HCT116 (cell line): ENCODE measurements at regions not wholly inside any gene's neighbourhood (a gene's known extent, or its start where the extent isn't known, plus 50 kb on each side); places are given as distances from the start of the nearest gene placed in this dataset.

ENCODE experiments used
- ATAC-seq: fragments of 200-7000 bp; cut with Tn5 transposase; 2 replicates; pipeline ENCODE4 v1.9.1; 2020; ENCODE audit warnings: mild to moderate bottlenecking, moderate library complexity
- BruUV-seq: library from RNA; stranded (reverse); fragments of 400-500 nt; replicated peaks from 2 replicates; lab custom pipeline; 2021; lab: Mats Ljungman, UMichigan
- CTCF ChIA-PET: fragments of 300-600 bp; sonication (Branson Sonifier 250); formaldehyde crosslinking; loops from one replicate; lab custom pipeline; 2021; ENCODE audit warnings: antibody characterized with exemption; lab: Charles Lee
- POLR2A ChIA-PET: fragments of 300-600, 350-600 bp; sonication (Branson Sonifier 250); formaldehyde crosslinking; loops from one replicate; lab custom pipeline; 2021; ENCODE audit warnings: antibody characterized with exemption; lab: Charles Lee
- RAD21 ChIA-PET, 2 experiments: fragments of 300-600 bp; sonication (Branson Sonifier 250); formaldehyde crosslinking; loops; one replicate each; lab custom pipeline; 2023; ENCODE audit warnings: low total read pairs in 2 of 2; ENCODE audit not compliant: uncharacterized antibody in 2 of 2, unreplicated experiment in 2 of 2, low non-redundant PET in 1 of 2; lab: Charles Lee
- DNase-seq: peaks from one replicate; pipeline ENCODE4 v3.0.0-alpha.2; 2010; ENCODE audit warnings: low read depth, low spot score
- H2AFZ ChIP-seq: fragments of 200-600 bp; shearing (Covaris generic), sonication (generic); 2 replicates; pipeline ENCODE4 v1.6.1; 2017; ENCODE audit warnings: low read depth, mixed run types, mixed read lengths, antibody characterized with exemption, low read length; ENCODE audit not compliant: poor library complexity, severe bottlenecking
- H3K27ac ChIP-seq: 2 replicates; pipeline ENCODE4 v1.5.1; 2012; ENCODE audit warnings: low read depth, low read length
- H3K27me3 ChIP-seq: fragments of 200-600 bp; sonication (generic); 2 replicates; pipeline ENCODE4 v1.6.1; 2016; ENCODE audit warnings: mixed run types, low read length, mixed read lengths; ENCODE audit not compliant: insufficient read depth
- H3K36me3 ChIP-seq, 2 experiments: fragments of 200-500 bp in 1 of 2; fragments of 200-600 bp in 1 of 2; sonication (Bioruptor generic) in 1 of 2; sonication (generic) in 1 of 2; 2 replicates each; pipeline versions ENCODE4 v1.5.1 to v1.6.1; 2014 to 2016; ENCODE audit warnings: low read length in 2 of 2, inconsistent platforms in 1 of 2, mixed read lengths in 1 of 2, mixed run types in 1 of 2; ENCODE audit not compliant: insufficient read depth in 2 of 2, control insufficient read depth in 1 of 2
- H3K4me1 ChIP-seq, 2 experiments: fragments of 200-600 bp in 1 of 2; sonication (generic) in 1 of 2; 2 replicates each; pipeline versions ENCODE4 v1.5.1 to v1.6.1; 2012 to 2017; ENCODE audit warnings: low read length in 2 of 2, inconsistent platforms in 1 of 2, mild to moderate bottlenecking in 1 of 2, mixed read lengths in 1 of 2, mixed run types in 1 of 2, moderate library complexity in 1 of 2; ENCODE audit not compliant: insufficient read depth in 2 of 2, control insufficient read depth in 1 of 2
- H3K4me2 ChIP-seq: fragments of 200-600 bp; sonication (generic); 2 replicates; pipeline ENCODE4 v1.6.1; 2017; ENCODE audit warnings: mixed run types, low read length, mixed read lengths
- H3K4me3 ChIP-seq, 2 experiments: fragments of 200-600 bp in 1 of 2; sonication (generic) in 1 of 2; replicated peaks in 1 of 2; 2 replicates each; pipeline ENCODE4 v1.5.1; 2011 to 2016; ENCODE audit warnings: low read length in 2 of 2, control low read depth in 1 of 2, low read depth in 1 of 2, mild to moderate bottlenecking in 1 of 2, mixed read lengths in 1 of 2, mixed run types in 1 of 2
- H3K79me2 ChIP-seq: fragments of 200-600 bp; sonication (generic); 2 replicates; pipeline ENCODE4 v1.6.1; 2017; ENCODE audit warnings: mild to moderate bottlenecking, mixed run types, low read length, moderate library complexity, mixed read lengths; ENCODE audit not compliant: insufficient read depth
- H3K9ac ChIP-seq: fragments of 200-600 bp; sonication (generic); 2 replicates; pipeline ENCODE4 v1.6.1; 2016; ENCODE audit warnings: low read length, mixed read lengths
- H3K9me2 ChIP-seq: fragments of 200-600 bp; sonication (generic), shearing (Covaris generic); 2 replicates; pipeline ENCODE4 v1.6.1; 2017; ENCODE audit warnings: mixed run types, mild to moderate bottlenecking, moderate library complexity; ENCODE audit not compliant: insufficient read depth
- H3K9me3 ChIP-seq, 2 experiments: fragments of 200-500 bp in 1 of 2; fragments of 200-600 bp in 1 of 2; sonication (Bioruptor generic) in 1 of 2; sonication (generic) in 1 of 2; 2 replicates each; pipeline ENCODE4 v1.6.1; 2014 to 2017; ENCODE audit warnings: low read length in 2 of 2, mixed read lengths in 2 of 2, inconsistent platforms in 1 of 2, low read depth in 1 of 2, mild to moderate bottlenecking in 1 of 2, mixed run types in 1 of 2, moderate library complexity in 1 of 2; ENCODE audit not compliant: control insufficient read depth in 1 of 2, insufficient read depth in 1 of 2
- H4K20me1 ChIP-seq: fragments of 200-600 bp; sonication (generic), shearing (Covaris generic); 2 replicates; pipeline ENCODE4 v1.6.1; 2017; ENCODE audit warnings: mixed run types, mild to moderate bottlenecking, moderate library complexity; ENCODE audit not compliant: insufficient read depth
- CBX3 ChIP-seq: IDR thresholded peaks from 2 replicates; pipeline ENCODE4 v1.6.1; 2012; ENCODE audit warnings: low read depth
- EZH2phosphoT487 ChIP-seq: fragments of 200-600 bp; IDR thresholded peaks from 2 replicates; pipeline ENCODE4 v1.6.1; 2018; ENCODE audit warnings: antibody characterized with exemption, borderline replicate concordance
- RAD21 ChIP-seq: IDR thresholded peaks from 2 replicates; pipeline ENCODE4 v1.6.1; 2012; ENCODE audit warnings: low read depth, mild to moderate bottlenecking
- SP1 ChIP-seq: IDR thresholded peaks from 2 replicates; pipeline ENCODE4 v1.6.1; 2012; ENCODE audit warnings: low read depth
- TCF7L2 ChIP-seq: IDR thresholded peaks from 2 replicates; pipeline ENCODE4 v1.7.0; 2011; ENCODE audit warnings: borderline replicate concordance, inconsistent platforms; ENCODE audit not compliant: insufficient read depth, insufficient read length; ENCODE audit errors: extremely low read depth
- YY1 ChIP-seq: IDR thresholded peaks from 2 replicates; pipeline ENCODE4 v1.6.1; 2011; ENCODE audit warnings: low read length, low read depth, moderate library complexity, mild to moderate bottlenecking; ENCODE audit not compliant: insufficient replicate concordance; ENCODE audit errors: extremely low read depth
- ZFX ChIP-seq: fragments of 450-650 bp; IDR thresholded peaks from 2 replicates; pipeline ENCODE4 v1.6.1; 2017
- intact Hi-C: fragments of 100-400 bp; cut with micrococcal nuclease; formaldehyde crosslinking; loops from 2 replicates; pipeline ENCODE4 v1.10.0; 2022
- TF ChIP-seq, protein P1 (sequence below): IDR thresholded peaks from 2 replicates; pipeline ENCODE4 v1.6.1; 2012
- TF ChIP-seq, protein P2 (sequence below), 3 experiments: fragments of 200-600 bp in 1 of 3; sonication (generic) in 1 of 3; IDR thresholded peaks in 2 of 3; conservative IDR thresholded peaks in 1 of 3; 2 replicates each; pipeline ENCODE4 v1.5.1; 2012 to 2017; ENCODE audit warnings: low read depth in 2 of 3, low read length in 2 of 3, antibody characterized with exemption in 1 of 3, borderline replicate concordance in 1 of 3, control low read depth in 1 of 3, mild to moderate bottlenecking in 1 of 3, mixed read lengths in 1 of 3, mixed run types in 1 of 3, moderate library complexity in 1 of 3; ENCODE audit not compliant: insufficient read depth in 1 of 3

DNA sequence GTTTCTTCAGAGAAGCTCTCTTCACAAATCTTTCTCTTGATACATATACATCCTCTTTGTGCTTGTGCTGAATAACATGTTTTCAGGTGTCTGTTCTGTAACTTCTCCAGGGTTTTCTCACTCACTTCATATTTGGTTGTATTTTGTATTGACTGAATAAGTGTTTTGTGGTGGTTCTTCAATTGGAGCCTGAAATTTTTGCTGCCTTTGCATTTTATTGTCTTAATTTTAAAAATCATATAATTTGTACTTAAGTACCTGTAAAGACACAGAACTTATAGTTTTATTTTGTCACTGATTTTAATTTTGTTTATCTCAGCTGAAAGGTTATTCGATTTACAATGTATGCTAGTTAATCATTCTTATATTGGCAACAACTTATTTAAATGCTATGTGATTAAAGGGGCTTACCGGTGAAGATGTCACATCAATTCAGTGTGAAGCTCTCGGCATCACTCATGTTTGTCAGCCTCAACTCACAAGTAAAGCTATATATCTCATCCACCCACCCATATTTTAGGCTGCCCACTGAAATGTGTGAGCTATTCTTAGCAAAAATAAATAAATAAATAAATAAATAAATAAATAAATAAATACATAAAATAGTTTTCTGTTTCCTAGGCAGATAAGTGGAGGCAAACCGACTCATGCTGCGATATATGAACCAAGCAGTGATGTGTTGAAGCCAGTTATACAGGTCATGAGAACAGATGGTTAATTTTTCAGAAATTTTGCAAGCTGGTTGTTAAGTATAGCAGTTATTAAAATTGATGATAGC lies 76.4 kb upstream of the FSTL5 start:
- Histone ChIP-seq H4K20me1 (no peaks in the 10 kb centered on the region), H3K4me2 (no peak overlapping the region), H3K4me3 (no peak overlapping the region), H3K9me3 (no peaks in the 10 kb centered on the region), H3K36me3 (no peaks in the 10 kb centered on the region), H3K9ac (no peak overlapping the region), H3K27me3 (no peaks in the 10 kb centered on the region), H3K9me2 (no peaks in the 10 kb centered on the region), H3K79me2 (no peaks in the 10 kb centered on the region), H3K27ac (no peak overlapping the region), H3K4me1 (no peaks in the 10 kb centered on the region), H2AFZ (no peak overlapping the region)
- DNase-seq (no peak), ATAC-seq (no peak)
- TF ChIP-seq CBX3 (no peak), SP1 (no peak), RAD21 (no peak), TCF7L2 (no peak), ZFX (no peak)
- TF ChIP-seq, protein P1, sequence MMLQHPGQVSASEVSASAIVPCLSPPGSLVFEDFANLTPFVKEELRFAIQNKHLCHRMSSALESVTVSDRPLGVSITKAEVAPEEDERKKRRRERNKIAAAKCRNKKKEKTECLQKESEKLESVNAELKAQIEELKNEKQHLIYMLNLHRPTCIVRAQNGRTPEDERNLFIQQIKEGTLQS = no peak
- ChIA-PET CTCF (no interaction called here), POLR2A (no interaction called here), RAD21 (no interaction called here)
- BruUV-seq = no TSS peak
- intact Hi-C loops = no loop called here

DNA sequence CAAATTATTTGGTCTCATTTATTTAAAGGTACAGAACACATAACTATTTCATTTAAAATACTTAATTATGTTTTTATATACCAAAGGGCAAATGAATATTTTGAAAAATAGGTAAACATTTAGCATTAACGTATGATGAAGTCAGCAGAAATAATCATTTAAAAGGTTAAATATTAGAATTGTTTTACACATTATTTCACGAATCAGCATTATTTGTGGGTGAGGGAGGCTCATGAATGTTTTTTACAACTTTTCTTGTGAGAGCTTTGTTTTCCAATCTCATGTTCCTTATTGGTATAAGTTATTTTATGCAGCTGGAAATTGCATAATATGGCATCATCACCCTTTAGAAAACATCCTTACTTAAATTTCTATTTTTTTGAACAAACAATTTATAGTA lies 73.9 kb upstream of the FSTL5 start:
- intact Hi-C loops = no loop called here
- no peak for DNase-seq
- RAD21 ChIA-PET = no interaction called here
- H2AFZ ChIP-seq = no peak overlapping the region
- no peaks in the 10 kb centered on the region for H3K79me2 ChIP-seq
- H3K27ac ChIP-seq = no peak overlapping the region
- no peaks in the 10 kb centered on the region for H4K20me1 ChIP-seq
- no peak overlapping the region for H3K4me3 ChIP-seq
- no peak overlapping the region for H3K4me2 ChIP-seq
- CTCF ChIA-PET = no interaction called here
- POLR2A ChIA-PET = no interaction called here
- H3K36me3 ChIP-seq = no peaks in the 10 kb centered on the region
- no peaks in the 10 kb centered on the region for H3K4me1 ChIP-seq
- no TSS peak for BruUV-seq
- no peak for TF ChIP-seq YY1
- TF ChIP-seq, protein P2, sequence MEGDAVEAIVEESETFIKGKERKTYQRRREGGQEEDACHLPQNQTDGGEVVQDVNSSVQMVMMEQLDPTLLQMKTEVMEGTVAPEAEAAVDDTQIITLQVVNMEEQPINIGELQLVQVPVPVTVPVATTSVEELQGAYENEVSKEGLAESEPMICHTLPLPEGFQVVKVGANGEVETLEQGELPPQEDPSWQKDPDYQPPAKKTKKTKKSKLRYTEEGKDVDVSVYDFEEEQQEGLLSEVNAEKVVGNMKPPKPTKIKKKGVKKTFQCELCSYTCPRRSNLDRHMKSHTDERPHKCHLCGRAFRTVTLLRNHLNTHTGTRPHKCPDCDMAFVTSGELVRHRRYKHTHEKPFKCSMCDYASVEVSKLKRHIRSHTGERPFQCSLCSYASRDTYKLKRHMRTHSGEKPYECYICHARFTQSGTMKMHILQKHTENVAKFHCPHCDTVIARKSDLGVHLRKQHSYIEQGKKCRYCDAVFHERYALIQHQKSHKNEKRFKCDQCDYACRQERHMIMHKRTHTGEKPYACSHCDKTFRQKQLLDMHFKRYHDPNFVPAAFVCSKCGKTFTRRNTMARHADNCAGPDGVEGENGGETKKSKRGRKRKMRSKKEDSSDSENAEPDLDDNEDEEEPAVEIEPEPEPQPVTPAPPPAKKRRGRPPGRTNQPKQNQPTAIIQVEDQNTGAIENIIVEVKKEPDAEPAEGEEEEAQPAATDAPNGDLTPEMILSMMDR (IDR thresholded peaks at IDR 0.05 in 2 of 3, conservative IDR thresholded peaks at IDR 0.05 in 1 of 3; ENCODE audit: borderline replicate concordance in 1 of 3, insufficient read depth in 1 of 3, low read depth in 2 of 3, low read length in 2 of 3) = no peak
- no peak for TF ChIP-seq EZH2phosphoT487
- TF ChIP-seq RAD21 = no peak
- no peak for ATAC-seq
- H3K9ac ChIP-seq = no peak overlapping the region
- H3K9me3 ChIP-seq = no peaks in the 10 kb centered on the region
- no peaks in the 10 kb centered on the region for H3K9me2 ChIP-seq
- no peaks in the 10 kb centered on the region for H3K27me3 ChIP-seq
